HG03558 (cell line): ENCODE measurements at regions not wholly inside any gene's neighbourhood (a gene's known extent, or its start where the extent isn't known, plus 50 kb on each side); places are given as distances from the start of the nearest gene placed in this dataset.
"Not testable (repeated sequence)": the region's sequence is repeated elsewhere in the genome, so short reads cannot be mapped to it uniquely, and the experiment has no call there.

Experiments
- ATAC-seq: cut with Tn5 transposase; IDR thresholded peaks from one replicate; pipeline ENCODE4 v1.9.1; 2021; ENCODE audit warnings: moderate number of reproducible peaks; ENCODE audit not compliant: unreplicated experiment; ENCODE audit errors: extremely low read depth

- not testable (repeated sequence) for ATAC-seq
Observed at GRCh38 chr5:34096033-34096432, 53.0 kb upstream of the C1QTNF3 start.

GRCh38 chr5:34099891-34100290, 56.9 kb upstream of the C1QTNF3 start:
- not testable (repeated sequence) for ATAC-seq

GRCh38 chr5:34101567-34101966, 58.6 kb upstream of the C1QTNF3 start:
- ATAC-seq, result not testable (repeated sequence)

GRCh38 chr5:34108897-34109296, 65.9 kb upstream of the C1QTNF3 start:
- not testable (repeated sequence) for ATAC-seq

- not testable (repeated sequence) for ATAC-seq
Observed at GRCh38 chr5:34124280-34124679, 81.3 kb upstream of the C1QTNF3 start.

- ATAC-seq, result not testable (repeated sequence)
Observed at GRCh38 chr5:34125354-34125753, 82.3 kb upstream of the C1QTNF3 start.

- not testable (repeated sequence) for ATAC-seq
Observed at GRCh38 chr5:34126741-34127140, 83.7 kb upstream of the C1QTNF3 start.

GRCh38 chr5:34127818-34128217, 84.8 kb upstream of the C1QTNF3 start:
- not testable (repeated sequence) for ATAC-seq

- not testable (repeated sequence) for ATAC-seq
Observed at GRCh38 chr5:34128890-34129289, 85.9 kb upstream of the C1QTNF3 start.

- not testable (repeated sequence) for ATAC-seq
Observed at GRCh38 chr5:34154988-34155387, 112.0 kb upstream of the C1QTNF3 start.

GRCh38 chr5:34156703-34157414, 113.8 kb upstream of the C1QTNF3 start:
- ATAC-seq, result not testable (repeated sequence)

- ATAC-seq, result not testable (repeated sequence)
Observed at GRCh38 chr5:34160904-34161303, 117.9 kb upstream of the C1QTNF3 start.

GRCh38 chr5:34171398-34171797, 128.4 kb upstream of the C1QTNF3 start:
- not testable (repeated sequence) for ATAC-seq

GRCh38 chr5:34179453-34180190, 136.6 kb upstream of the C1QTNF3 start:
- ATAC-seq, result not testable (repeated sequence)

- ATAC-seq, result not testable (repeated sequence)
Observed at GRCh38 chr5:34180225-34180624, 137.2 kb upstream of the C1QTNF3 start.

GRCh38 chr5:34180940-34181614, 138.1 kb upstream of the C1QTNF3 start:
- ATAC-seq, result not testable (repeated sequence)

- ATAC-seq, result not testable (repeated sequence)
Observed at GRCh38 chr5:34185005-34185404, 142.0 kb upstream of the C1QTNF3 start.

- ATAC-seq, result not testable (repeated sequence)
Observed at GRCh38 chr5:34185572-34185971, 142.6 kb upstream of the C1QTNF3 start.

- ATAC-seq, result not testable (repeated sequence)
Observed at GRCh38 chr5:34186108-34186507, 143.1 kb upstream of the C1QTNF3 start.

- ATAC-seq, result not testable (repeated sequence)
Observed at GRCh38 chr5:34186865-34187264, 143.9 kb upstream of the C1QTNF3 start.

- ATAC-seq, result not testable (repeated sequence)
Observed at GRCh38 chr5:34187441-34187840, 144.4 kb upstream of the C1QTNF3 start.
